HCT116 (cell line): ENCODE measurements at regions not wholly inside any gene's neighbourhood (a gene's known extent, or its start where the extent isn't known, plus 50 kb on each side); places are given as distances from the start of the nearest gene placed in this dataset.

ENCODE experiments used
- ATAC-seq: fragments of 200-7000 bp; cut with Tn5 transposase; 2 replicates; pipeline ENCODE4 v1.9.1; 2020; ENCODE audit warnings: mild to moderate bottlenecking, moderate library complexity
- BruUV-seq: library from RNA; stranded (reverse); fragments of 400-500 nt; replicated peaks from 2 replicates; lab custom pipeline; 2021; lab: Mats Ljungman, UMichigan
- CTCF ChIA-PET: fragments of 300-600 bp; sonication (Branson Sonifier 250); formaldehyde crosslinking; loops from one replicate; lab custom pipeline; 2021; ENCODE audit warnings: antibody characterized with exemption; lab: Charles Lee
- POLR2A ChIA-PET: fragments of 300-600, 350-600 bp; sonication (Branson Sonifier 250); formaldehyde crosslinking; loops from one replicate; lab custom pipeline; 2021; ENCODE audit warnings: antibody characterized with exemption; lab: Charles Lee
- RAD21 ChIA-PET, 2 experiments: fragments of 300-600 bp; sonication (Branson Sonifier 250); formaldehyde crosslinking; loops; one replicate each; lab custom pipeline; 2023; ENCODE audit warnings: low total read pairs in 2 of 2; ENCODE audit not compliant: uncharacterized antibody in 2 of 2, unreplicated experiment in 2 of 2, low non-redundant PET in 1 of 2; lab: Charles Lee
- DNase-seq: peaks from one replicate; pipeline ENCODE4 v3.0.0-alpha.2; 2010; ENCODE audit warnings: low read depth, low spot score
- H2AFZ ChIP-seq: fragments of 200-600 bp; shearing (Covaris generic), sonication (generic); 2 replicates; pipeline ENCODE4 v1.6.1; 2017; ENCODE audit warnings: low read depth, mixed run types, mixed read lengths, antibody characterized with exemption, low read length; ENCODE audit not compliant: poor library complexity, severe bottlenecking
- H3K27ac ChIP-seq: 2 replicates; pipeline ENCODE4 v1.5.1; 2012; ENCODE audit warnings: low read depth, low read length
- H3K27me3 ChIP-seq: fragments of 200-600 bp; sonication (generic); 2 replicates; pipeline ENCODE4 v1.6.1; 2016; ENCODE audit warnings: mixed run types, low read length, mixed read lengths; ENCODE audit not compliant: insufficient read depth
- H3K36me3 ChIP-seq, 2 experiments: fragments of 200-500 bp in 1 of 2; fragments of 200-600 bp in 1 of 2; sonication (Bioruptor generic) in 1 of 2; sonication (generic) in 1 of 2; 2 replicates each; pipeline versions ENCODE4 v1.5.1 to v1.6.1; 2014 to 2016; ENCODE audit warnings: low read length in 2 of 2, inconsistent platforms in 1 of 2, mixed read lengths in 1 of 2, mixed run types in 1 of 2; ENCODE audit not compliant: insufficient read depth in 2 of 2, control insufficient read depth in 1 of 2
- H3K4me1 ChIP-seq, 2 experiments: fragments of 200-600 bp in 1 of 2; sonication (generic) in 1 of 2; 2 replicates each; pipeline versions ENCODE4 v1.5.1 to v1.6.1; 2012 to 2017; ENCODE audit warnings: low read length in 2 of 2, inconsistent platforms in 1 of 2, mild to moderate bottlenecking in 1 of 2, mixed read lengths in 1 of 2, mixed run types in 1 of 2, moderate library complexity in 1 of 2; ENCODE audit not compliant: insufficient read depth in 2 of 2, control insufficient read depth in 1 of 2
- H3K4me2 ChIP-seq: fragments of 200-600 bp; sonication (generic); 2 replicates; pipeline ENCODE4 v1.6.1; 2017; ENCODE audit warnings: mixed run types, low read length, mixed read lengths
- H3K4me3 ChIP-seq, 2 experiments: fragments of 200-600 bp in 1 of 2; sonication (generic) in 1 of 2; replicated peaks in 1 of 2; 2 replicates each; pipeline ENCODE4 v1.5.1; 2011 to 2016; ENCODE audit warnings: low read length in 2 of 2, control low read depth in 1 of 2, low read depth in 1 of 2, mild to moderate bottlenecking in 1 of 2, mixed read lengths in 1 of 2, mixed run types in 1 of 2
- H3K79me2 ChIP-seq: fragments of 200-600 bp; sonication (generic); 2 replicates; pipeline ENCODE4 v1.6.1; 2017; ENCODE audit warnings: mild to moderate bottlenecking, mixed run types, low read length, moderate library complexity, mixed read lengths; ENCODE audit not compliant: insufficient read depth
- H3K9ac ChIP-seq: fragments of 200-600 bp; sonication (generic); 2 replicates; pipeline ENCODE4 v1.6.1; 2016; ENCODE audit warnings: low read length, mixed read lengths
- H3K9me2 ChIP-seq: fragments of 200-600 bp; sonication (generic), shearing (Covaris generic); 2 replicates; pipeline ENCODE4 v1.6.1; 2017; ENCODE audit warnings: mixed run types, mild to moderate bottlenecking, moderate library complexity; ENCODE audit not compliant: insufficient read depth
- H3K9me3 ChIP-seq, 2 experiments: fragments of 200-500 bp in 1 of 2; fragments of 200-600 bp in 1 of 2; sonication (Bioruptor generic) in 1 of 2; sonication (generic) in 1 of 2; 2 replicates each; pipeline ENCODE4 v1.6.1; 2014 to 2017; ENCODE audit warnings: low read length in 2 of 2, mixed read lengths in 2 of 2, inconsistent platforms in 1 of 2, low read depth in 1 of 2, mild to moderate bottlenecking in 1 of 2, mixed run types in 1 of 2, moderate library complexity in 1 of 2; ENCODE audit not compliant: control insufficient read depth in 1 of 2, insufficient read depth in 1 of 2
- H4K20me1 ChIP-seq: fragments of 200-600 bp; sonication (generic), shearing (Covaris generic); 2 replicates; pipeline ENCODE4 v1.6.1; 2017; ENCODE audit warnings: mixed run types, mild to moderate bottlenecking, moderate library complexity; ENCODE audit not compliant: insufficient read depth
- CBX3 ChIP-seq: IDR thresholded peaks from 2 replicates; pipeline ENCODE4 v1.6.1; 2012; ENCODE audit warnings: low read depth
- CEBPB ChIP-seq: IDR thresholded peaks from 2 replicates; pipeline ENCODE4 v1.6.1; 2012; ENCODE audit warnings: low read depth
- CTCF ChIP-seq, 3 experiments: fragments of 200-600 bp in 1 of 3; sonication (generic) in 1 of 3; IDR thresholded peaks in 2 of 3; conservative IDR thresholded peaks in 1 of 3; 2 replicates each; pipeline ENCODE4 v1.5.1; 2012 to 2017; ENCODE audit warnings: low read depth in 2 of 3, low read length in 2 of 3, antibody characterized with exemption in 1 of 3, borderline replicate concordance in 1 of 3, control low read depth in 1 of 3, mild to moderate bottlenecking in 1 of 3, mixed read lengths in 1 of 3, mixed run types in 1 of 3, moderate library complexity in 1 of 3; ENCODE audit not compliant: insufficient read depth in 1 of 3
- EGR1 ChIP-seq: IDR thresholded peaks from 2 replicates; pipeline ENCODE4 v1.6.1; 2012; ENCODE audit warnings: low read depth
- ELF1 ChIP-seq: IDR thresholded peaks from 2 replicates; pipeline ENCODE4 v1.6.1; 2012; ENCODE audit warnings: low read depth, borderline replicate concordance
- EZH2 ChIP-seq: fragments of 200-600 bp; sonication (generic); IDR thresholded peaks from 2 replicates; pipeline ENCODE4 v1.6.1; 2017; ENCODE audit warnings: antibody characterized with exemption, mixed run types
- EZH2phosphoT487 ChIP-seq: fragments of 200-600 bp; IDR thresholded peaks from 2 replicates; pipeline ENCODE4 v1.6.1; 2018; ENCODE audit warnings: antibody characterized with exemption, borderline replicate concordance
- JUND ChIP-seq: IDR thresholded peaks from 2 replicates; pipeline ENCODE4 v1.6.1; 2012
- YY1 ChIP-seq: IDR thresholded peaks from 2 replicates; pipeline ENCODE4 v1.6.1; 2011; ENCODE audit warnings: low read length, low read depth, moderate library complexity, mild to moderate bottlenecking; ENCODE audit not compliant: insufficient replicate concordance; ENCODE audit errors: extremely low read depth
- ZFX ChIP-seq: fragments of 450-650 bp; IDR thresholded peaks from 2 replicates; pipeline ENCODE4 v1.6.1; 2017
- intact Hi-C: fragments of 100-400 bp; cut with micrococcal nuclease; formaldehyde crosslinking; loops from 2 replicates; pipeline ENCODE4 v1.10.0; 2022
- TF ChIP-seq, protein P1 (sequence below): IDR thresholded peaks from 2 replicates; pipeline ENCODE4 v1.6.1; 2012

GRCh38 chr10:65413001-65413400 lies 1512.8 kb upstream of the LRRTM3 start (continued):
- no peak for TF ChIP-seq CTCF (IDR thresholded peaks at IDR 0.05 in 2 of 3, conservative IDR thresholded peaks at IDR 0.05 in 1 of 3; ENCODE audit: borderline replicate concordance in 1 of 3, insufficient read depth in 1 of 3, low read depth in 2 of 3, low read length in 2 of 3)
- no peak for TF ChIP-seq ZFX
- TF ChIP-seq EZH2: no peak
- TF ChIP-seq CEBPB: no peak

- Histone ChIP-seq H3K4me3 (no peak overlapping the region), H3K9ac (no peak overlapping the region), H3K9me2 (no peaks in the 10 kb centered on the region), H3K4me1 (no peaks in the 10 kb centered on the region), H3K79me2 (no peaks in the 10 kb centered on the region), H2AFZ (no peak overlapping the region), H3K27ac (no peak overlapping the region), H3K4me2 (no peak overlapping the region), H3K9me3 (no peaks in the 10 kb centered on the region), H3K36me3 (no peaks in the 10 kb centered on the region), H3K27me3 (no peaks in the 10 kb centered on the region), H4K20me1 (no peaks in the 10 kb centered on the region)
- RAD21 ChIA-PET: no interaction called here
- DNase-seq (no peak), ATAC-seq (no peak)
- no TSS peak for BruUV-seq
- intact Hi-C loops: no loop called here
- POLR2A ChIA-PET: no interaction called here
- CTCF ChIA-PET: no interaction called here
- TF ChIP-seq JUND (no peak), ELF1 (no peak), CBX3 (no peak), EZH2phosphoT487 (no peak), YY1 (no peak), EGR1 (no peak)
- TF ChIP-seq, protein P1, sequence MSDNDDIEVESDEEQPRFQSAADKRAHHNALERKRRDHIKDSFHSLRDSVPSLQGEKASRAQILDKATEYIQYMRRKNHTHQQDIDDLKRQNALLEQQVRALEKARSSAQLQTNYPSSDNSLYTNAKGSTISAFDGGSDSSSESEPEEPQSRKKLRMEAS: no peak
Measured at GRCh38 chr10:65415318-65415717, 1510.5 kb upstream of the LRRTM3 start.
